HepG2 (cell line): ENCODE measurements at regions not wholly inside any gene's neighbourhood (a gene's known extent, or its start where the extent isn't known, plus 50 kb on each side); places are given as distances from the start of the nearest gene placed in this dataset.

ENCODE experiments used
- ATAC-seq: fragments of 200-7000 bp; cut with Tn5 transposase; 3 replicates; pipeline ENCODE4 v1.9.1; 2020; ENCODE audit warnings: mild to moderate bottlenecking, moderate library complexity
- BruUV-seq: library from RNA; stranded (reverse); fragments of 400-500 nt; replicated peaks from 2 replicates; lab custom pipeline; 2021; lab: Mats Ljungman, UMichigan
- CTCF ChIA-PET: fragments of 300-600 bp; formaldehyde crosslinking; extraction: SDS; loops from one replicate; lab custom pipeline; 2021; ENCODE audit warnings: low total read pairs, inconsistent platforms, low intra/inter-chr PET ratio; lab: Yijun Ruan, JAX
- POLR2A ChIA-PET: fragments of 350-600 bp; sonication (Branson Sonifier 250); formaldehyde crosslinking; loops from one replicate; lab custom pipeline; 2020; ENCODE audit warnings: antibody characterized with exemption, inconsistent platforms; lab: Yijun Ruan, JAX
- DNase-seq: peaks from one replicate; pipeline ENCODE4 v3.0.0-alpha.2; 2015; ENCODE audit warnings: low spot score
- FAIRE-seq: peaks from 3 replicates; lab custom pipeline; 2011; peaks lifted over from hg19 to GRCh38; lab: Jason Lieb, UNC
- H2AFZ ChIP-seq: one replicate; pipeline ENCODE4 v1.6.1; 2011; ENCODE audit warnings: low read length, inconsistent platforms
- H3K27ac ChIP-seq: fragments of 300-600 bp; 3 replicates; pipeline ENCODE4 v1.8.0; 2011; ENCODE audit warnings: mixed run types, mild to moderate bottlenecking, mixed read lengths, low read length, inconsistent platforms; ENCODE audit not compliant: insufficient read depth; ENCODE audit errors: extremely low read length
- H3K27me3 ChIP-seq, 2 experiments: fragments of 200-600 bp in 1 of 2; 2 replicates in 1 of 2; 3 replicates in 1 of 2; pipeline versions ENCODE4 v1.6.0 to v1.8.0; 2011; ENCODE audit warnings: low read length in 2 of 2, mild to moderate bottlenecking in 2 of 2, moderate library complexity in 2 of 2, inconsistent platforms in 1 of 2; ENCODE audit not compliant: insufficient read depth in 2 of 2, control insufficient read depth in 1 of 2
- H3K36me3 ChIP-seq, 2 experiments: fragments of 200-600 bp in 1 of 2; replicated peaks in 1 of 2; 2 replicates in 1 of 2; 3 replicates in 1 of 2; pipeline versions ENCODE4 v1.5.1 to v1.8.0; 2011; ENCODE audit warnings: low read length in 2 of 2, inconsistent platforms in 1 of 2; ENCODE audit not compliant: insufficient read depth in 2 of 2, control insufficient read depth in 1 of 2
- H3K4me1 ChIP-seq: 2 replicates; pipeline ENCODE4 v1.5.1; 2012; ENCODE audit warnings: low read length, inconsistent platforms; ENCODE audit not compliant: insufficient read depth
- H3K4me2 ChIP-seq: 2 replicates; pipeline ENCODE4 v1.6.0; 2011; ENCODE audit warnings: low read depth, low read length, inconsistent platforms
- H3K4me3 ChIP-seq, 3 experiments: fragments of 200-600 bp in 1 of 3; sonication (generic), shearing (Covaris generic) in 1 of 3; replicated peaks in 1 of 3; 2 replicates each; pipeline ENCODE4 v1.5.1; 2011 to 2016; ENCODE audit warnings: low read length in 3 of 3, inconsistent platforms in 2 of 3, low read depth in 2 of 3, mild to moderate bottlenecking in 2 of 3, control low read depth in 1 of 3, mixed read lengths in 1 of 3; ENCODE audit not compliant: insufficient read depth in 1 of 3
- H3K79me2 ChIP-seq: one replicate; pipeline ENCODE4 v1.6.1; 2011; ENCODE audit warnings: low read length, inconsistent platforms; ENCODE audit not compliant: insufficient read depth
- H3K9ac ChIP-seq: 2 replicates; pipeline ENCODE4 v1.6.0; 2011; ENCODE audit warnings: mild to moderate bottlenecking, low read depth, low read length, inconsistent platforms; ENCODE audit not compliant: insufficient read depth
- H3K9me3 ChIP-seq: 2 replicates; pipeline ENCODE4 v1.5.1; 2012; ENCODE audit warnings: mild to moderate bottlenecking, low read length
- H4K20me1 ChIP-seq: 2 replicates; pipeline ENCODE4 v1.6.0; 2011; ENCODE audit warnings: inconsistent platforms, mild to moderate bottlenecking, low read length, moderate library complexity; ENCODE audit not compliant: insufficient read depth
- ELF3 ChIP-seq: IDR thresholded peaks from 2 replicates; pipeline ENCODE4 v1.6.1; 2016; ENCODE audit warnings: missing genetic modification reagents, missing compliant biosample characterization
- FOXJ3 ChIP-seq: sonication (generic); formaldehyde crosslinking; IDR thresholded peaks from 2 replicates; pipeline ENCODE4 v1.4.0; 2020; ENCODE audit warnings: missing genetic modification reagents, mild to moderate bottlenecking, borderline replicate concordance
- GABPB1 ChIP-seq: IDR thresholded peaks from 2 replicates; pipeline ENCODE4 v1.6.1; 2016; ENCODE audit warnings: mild to moderate bottlenecking, missing genetic modification reagents, moderate library complexity, missing compliant biosample characterization
- MEF2D ChIP-seq: sonication (generic); formaldehyde crosslinking; IDR thresholded peaks from 2 replicates; pipeline ENCODE4 v1.5.1; 2020; ENCODE audit warnings: mild to moderate bottlenecking, missing genetic modification reagents
- RBAK ChIP-seq: sonication (generic); formaldehyde crosslinking; IDR thresholded peaks from 2 replicates; pipeline ENCODE4 v1.5.1; 2020; ENCODE audit warnings: mild to moderate bottlenecking, missing genetic modification reagents
- SMAD9 ChIP-seq: sonication (generic); formaldehyde crosslinking; IDR thresholded peaks from 2 replicates; pipeline ENCODE4 v1.5.1; 2020; ENCODE audit warnings: mild to moderate bottlenecking, missing genetic modification reagents
- TAF1 ChIP-seq: sonication (generic); formaldehyde crosslinking; IDR thresholded peaks from 2 replicates; pipeline ENCODE4 v1.4.0; 2020; ENCODE audit warnings: missing genetic modification reagents
- ZBTB40 ChIP-seq, 2 experiments: fragments of 450-650 bp in 1 of 2; sonication (generic) in 1 of 2; formaldehyde crosslinking in 1 of 2; IDR thresholded peaks; 2 replicates each; pipeline versions ENCODE4 v1.6.1 to v1.8.0; 2016 to 2022; ENCODE audit warnings: antibody characterized with exemption in 1 of 2, mild to moderate bottlenecking in 1 of 2, missing genetic modification reagents in 1 of 2
- ZNF18 ChIP-seq: sonication (generic); formaldehyde crosslinking; IDR thresholded peaks from 2 replicates; pipeline ENCODE4 v1.8.0; 2022; ENCODE audit warnings: mild to moderate bottlenecking, missing genetic modification reagents; ENCODE audit not compliant: insufficient replicate concordance
- ZNF260 ChIP-seq: sonication (generic); formaldehyde crosslinking; IDR thresholded peaks from 2 replicates; pipeline ENCODE4 v1.4.0; 2020; ENCODE audit warnings: missing genetic modification reagents, low read depth, mild to moderate bottlenecking, borderline replicate concordance
- ZNF367 ChIP-seq: sonication (generic); formaldehyde crosslinking; IDR thresholded peaks from 2 replicates; pipeline ENCODE4 v1.4.0; 2020; ENCODE audit warnings: missing genetic modification reagents, borderline replicate concordance
- ZNF737 ChIP-seq: sonication (generic); formaldehyde crosslinking; IDR thresholded peaks from 2 replicates; pipeline ENCODE4 v1.5.0; 2020; ENCODE audit warnings: missing genetic modification reagents, mild to moderate bottlenecking, borderline replicate concordance
- WGBS: methylation state at CpG from one replicate; pipeline ENCODE4 v1.1.6; 2017; ENCODE audit warnings: low lambda C conversion rate; 5-methylcytosine and 5-hydroxymethylcytosine counted together
- in situ Hi-C: cut with HindIII; loops from 2 replicates; pipeline ENCODE4 v1.10.0; 2017; ENCODE audit warnings: low pct_unique_long_range_greater_than_20kb; ENCODE audit not compliant: extremely low pct_ligation_motif_present
- intact Hi-C: fragments of 100-400 bp; cut with micrococcal nuclease; formaldehyde crosslinking; loops from one replicate; pipeline ENCODE4 v1.10.0; 2022; ENCODE audit not compliant: unreplicated experiment

- TF ChIP-seq ZBTB40 (IDR thresholded peaks at IDR 0.05): no peak
- TF ChIP-seq ZBTB40 (CRISPR knock-in tag; IDR thresholded peaks at IDR 0.05): no peak
Observed at GRCh38 chr9:10983251-10983650, 370.4 kb upstream of the PTPRD start (continued).

DNA sequence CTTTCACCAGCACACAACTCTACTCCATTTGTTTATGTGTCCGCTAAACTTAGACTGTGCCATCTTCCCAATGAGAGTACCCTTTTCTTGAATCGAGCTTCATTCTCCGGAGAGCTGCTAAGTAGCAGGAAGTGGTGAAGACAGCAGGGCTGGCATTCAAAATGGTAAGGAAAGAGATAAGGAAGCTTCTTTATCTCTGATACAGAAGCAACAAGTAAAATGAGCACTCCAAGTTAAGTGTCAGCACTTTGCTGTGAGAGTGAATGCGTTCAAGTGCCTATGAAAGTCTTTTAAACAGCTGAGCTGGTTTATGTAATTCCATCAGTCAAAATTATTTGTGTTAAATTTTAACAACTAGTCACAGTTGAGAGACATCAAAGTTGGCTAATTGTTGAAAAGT lies 386.8 kb upstream of the PTPRD start:
- WGBS: 57% methylated on average over 4 of the region's 4 CpGs
- CTCF ChIA-PET: no interaction called here
- no peaks in the 10 kb centered on the region for H3K4me1 ChIP-seq
- no peaks in the 10 kb centered on the region for H3K79me2 ChIP-seq
- DNase-seq (no peak), FAIRE-seq (no peak), ATAC-seq (no peak)
- no peaks in the 10 kb centered on the region for H4K20me1 ChIP-seq
- no peak overlapping the region for H3K4me3 ChIP-seq
- peaks cover 75% of the 10 kb centered on the region for H3K9me3 ChIP-seq
- intact Hi-C loops (loop anchor here (10.0 kb wide), 1 partner anchor 1575 kb away; no protein-coding TSS in a partner anchor), in situ Hi-C loops (no loop called here)
- no peaks in the 10 kb centered on the region for H3K36me3 ChIP-seq
- no peak overlapping the region for H3K4me2 ChIP-seq
- H3K27ac ChIP-seq: no peak overlapping the region
- H3K9ac ChIP-seq: no peak overlapping the region
- BruUV-seq: no TSS peak
- POLR2A ChIA-PET: no interaction called here
- no peaks in the 10 kb centered on the region for H3K27me3 ChIP-seq
- H2AFZ ChIP-seq: no peak overlapping the region
- TF ChIP-seq ZNF737 (CRISPR knock-in tag) (no peak), RBAK (CRISPR knock-in tag) (no peak), ELF3 (CRISPR knock-in tag) (no peak), MEF2D (CRISPR knock-in tag) (no peak), TAF1 (CRISPR knock-in tag) (no peak), GABPB1 (CRISPR knock-in tag) (no peak), ZNF367 (CRISPR knock-in tag) (no peak), ZNF18 (no peak), FOXJ3 (CRISPR knock-in tag) (no peak), SMAD9 (no peak), ZNF260 (CRISPR knock-in tag) (no peak)
